HG03097 (cell line): ENCODE measurements at regions not wholly inside any gene's neighbourhood (a gene's known extent, or its start where the extent isn't known, plus 50 kb on each side); places are given as distances from the start of the nearest gene placed in this dataset.

Experiments used
- ATAC-seq: cut with Tn5 transposase; IDR thresholded peaks from one replicate; pipeline ENCODE4 v1.9.1; 2021; ENCODE audit not compliant: unreplicated experiment, low FRiP score

GRCh38 chr20:57009775-57010174 is 256.7 kb downstream of the BMP7 start:
- ATAC-seq = no peak

- no peak for ATAC-seq
Observed at GRCh38 chr20:57012691-57013090, 253.8 kb downstream of the BMP7 start.

- ATAC-seq = no peak
Observed at GRCh38 chr20:57013217-57013616, 253.2 kb downstream of the BMP7 start.

- ATAC-seq = no peak
Observed at GRCh38 chr20:57013741-57014140, 252.7 kb downstream of the BMP7 start.

- no peak for ATAC-seq
Observed at GRCh38 chr20:57020364-57020763, 246.1 kb downstream of the BMP7 start.

GRCh38 chr20:57022306-57022705 is 244.1 kb downstream of the BMP7 start:
- ATAC-seq = no peak

- ATAC-seq = no peak
Observed at GRCh38 chr20:57023007-57023406, 243.4 kb downstream of the BMP7 start.

- ATAC-seq = no peak
Observed at GRCh38 chr20:57023997-57024396, 242.4 kb downstream of the BMP7 start.

GRCh38 chr20:57024849-57025248 is 241.6 kb downstream of the BMP7 start:
- ATAC-seq = no peak

- ATAC-seq = no peak
Observed at GRCh38 chr20:57025261-57025660, 241.2 kb downstream of the BMP7 start.

GRCh38 chr20:57025666-57026224 is 240.7 kb downstream of the BMP7 start:
- no peak for ATAC-seq

GRCh38 chr20:57027777-57028176 is 238.7 kb downstream of the BMP7 start:
- no peak for ATAC-seq

GRCh38 chr20:57030611-57031600 is 235.5 kb downstream of the BMP7 start:
- ATAC-seq = no peak

- ATAC-seq = no peak
Observed at GRCh38 chr20:57031867-57032355, 234.5 kb downstream of the BMP7 start.

GRCh38 chr20:57032847-57033246 is 233.6 kb downstream of the BMP7 start:
- ATAC-seq = no peak

GRCh38 chr20:57034001-57034400 is 232.4 kb downstream of the BMP7 start:
- ATAC-seq = no peak

GRCh38 chr20:57037689-57038088 is 228.8 kb downstream of the BMP7 start:
- no peak for ATAC-seq

GRCh38 chr20:57038608-57039440 is 227.6 kb downstream of the BMP7 start:
- ATAC-seq = no peak

GRCh38 chr20:57040466-57040865 is 226.0 kb downstream of the BMP7 start:
- no peak for ATAC-seq

GRCh38 chr20:57040924-57041323 is 225.5 kb downstream of the BMP7 start:
- no peak for ATAC-seq

- no peak for ATAC-seq
Observed at GRCh38 chr20:57043091-57043490, 223.3 kb downstream of the BMP7 start.
